IPS-20b (cell line): ENCODE measurements at regions not wholly inside any gene's neighbourhood (a gene's known extent, or its start where the extent isn't known, plus 50 kb on each side); places are given as distances from the start of the nearest gene placed in this dataset.
"Not testable (repeated sequence)": the region's sequence is repeated elsewhere in the genome, so short reads cannot be mapped to it uniquely, and the experiment has no call there.

ENCODE experiments used
- H3K27ac ChIP-seq: one replicate; pipeline ENCODE4 v1.5.1; 2013; ENCODE audit warnings: low read length
- H3K27me3 ChIP-seq: 2 replicates; pipeline ENCODE4 v1.6.1; 2013; ENCODE audit warnings: mild to moderate bottlenecking, low read length, inconsistent platforms; ENCODE audit not compliant: insufficient read depth
- H3K36me3 ChIP-seq: 2 replicates; pipeline ENCODE4 v1.6.1; 2013; ENCODE audit warnings: low read depth, mild to moderate bottlenecking, inconsistent platforms, low read length, moderate library complexity; ENCODE audit not compliant: insufficient read depth
- H3K4me1 ChIP-seq: 2 replicates; pipeline ENCODE4 v1.6.1; 2013; ENCODE audit warnings: mild to moderate bottlenecking, control low read depth, inconsistent platforms, low read length, moderate library complexity; ENCODE audit not compliant: insufficient read depth
- H3K4me3 ChIP-seq: 2 replicates; pipeline ENCODE4 v1.5.1; 2013; ENCODE audit warnings: mild to moderate bottlenecking, low read length, inconsistent platforms
- H3K9ac ChIP-seq: 2 replicates; pipeline ENCODE4 v1.6.1; 2013; ENCODE audit warnings: low read depth, mild to moderate bottlenecking, inconsistent platforms, low read length, moderate library complexity
- H3K9me3 ChIP-seq: 2 replicates; pipeline ENCODE4 v1.6.1; 2013; ENCODE audit warnings: mild to moderate bottlenecking, low read depth, low read length, inconsistent platforms; ENCODE audit not compliant: insufficient read depth

GRCh38 chr18:44359741-44360140 lies 320.9 kb upstream of the SETBP1 start:
- H3K9ac ChIP-seq, H3K9me3 ChIP-seq, H3K27me3 ChIP-seq, H3K4me3 ChIP-seq, H3K36me3 ChIP-seq, H3K27ac ChIP-seq, H3K4me1 ChIP-seq: not testable (repeated sequence)

- not testable (repeated sequence) for H3K27me3 ChIP-seq, H3K27ac ChIP-seq, H3K4me1 ChIP-seq, H3K9ac ChIP-seq, H3K4me3 ChIP-seq, H3K9me3 ChIP-seq, H3K36me3 ChIP-seq
Measured at GRCh38 chr18:44362213-44362612, 318.5 kb upstream of the SETBP1 start.

GRCh38 chr18:44370861-44371260 lies 309.8 kb upstream of the SETBP1 start:
- H3K27me3 ChIP-seq: no peaks in the 10 kb centered on the region
- H3K9ac ChIP-seq: no peak overlapping the region
- no peaks in the 10 kb centered on the region for H3K36me3 ChIP-seq
- H3K4me1 ChIP-seq: no peaks in the 10 kb centered on the region
- H3K4me3 ChIP-seq: no peak overlapping the region
- no peak overlapping the region for H3K27ac ChIP-seq
- H3K9me3 ChIP-seq: peaks cover 8% of the 10 kb centered on the region; the same call in 1 of the 2 replicates

- Histone ChIP-seq H3K4me3 (no peak overlapping the region), H3K27me3 (no peaks in the 10 kb centered on the region), H3K9me3 (peaks cover 8% of the 10 kb centered on the region; the same call in 1 of the 2 replicates)
Measured at GRCh38 chr18:44374966-44375365, 305.7 kb upstream of the SETBP1 start.

GRCh38 chr18:44386401-44386800 lies 294.3 kb upstream of the SETBP1 start:
- H3K9me3 ChIP-seq: no peaks in the 10 kb centered on the region
- H3K27me3 ChIP-seq: no peaks in the 10 kb centered on the region
- no peak overlapping the region for H3K4me3 ChIP-seq
- H3K4me1 ChIP-seq: no peaks in the 10 kb centered on the region
- H3K9ac ChIP-seq: no peak overlapping the region
- H3K27ac ChIP-seq: no peak overlapping the region
- H3K36me3 ChIP-seq: no peaks in the 10 kb centered on the region

More at GRCh38 chr18:44374966-44375365, 305.7 kb upstream of the SETBP1 start:
- Histone ChIP-seq H3K36me3 (no peaks in the 10 kb centered on the region), H3K9ac (no peak overlapping the region), H3K4me1 (no peaks in the 10 kb centered on the region), H3K27ac (no peak overlapping the region)

- Histone ChIP-seq H3K27ac (no peak overlapping the region), H3K4me3 (no peak overlapping the region), H3K27me3 (no peaks in the 10 kb centered on the region), H3K9me3 (no peaks in the 10 kb centered on the region), H3K36me3 (no peaks in the 10 kb centered on the region), H3K9ac (no peak overlapping the region), H3K4me1 (peaks cover 6% of the 10 kb centered on the region; the same call in 1 of the 2 replicates)
Measured at GRCh38 chr18:44388329-44388728, 292.4 kb upstream of the SETBP1 start.

- no peaks in the 10 kb centered on the region for H3K27me3 ChIP-seq
- H3K9me3 ChIP-seq: no peaks in the 10 kb centered on the region
- H3K36me3 ChIP-seq: no peaks in the 10 kb centered on the region
- no peak overlapping the region for H3K9ac ChIP-seq
- no peak overlapping the region for H3K27ac ChIP-seq
- peaks cover 9% of the 10 kb centered on the region; the same call in 1 of the 2 replicates for H3K4me1 ChIP-seq
- no peak overlapping the region for H3K4me3 ChIP-seq
Measured at GRCh38 chr18:44392933-44393332, 287.8 kb upstream of the SETBP1 start.

- H3K9ac ChIP-seq: no peak overlapping the region
- H3K4me1 ChIP-seq: peaks cover 9% of the 10 kb centered on the region; the same call in 1 of the 2 replicates
- no peak overlapping the region for H3K4me3 ChIP-seq
- H3K27me3 ChIP-seq: no peaks in the 10 kb centered on the region
- H3K27ac ChIP-seq: no peak overlapping the region
- H3K9me3 ChIP-seq: no peaks in the 10 kb centered on the region
- no peaks in the 10 kb centered on the region for H3K36me3 ChIP-seq
Measured at GRCh38 chr18:44393406-44393805, 287.3 kb upstream of the SETBP1 start.

GRCh38 chr18:44396550-44396949 lies 284.1 kb upstream of the SETBP1 start:
- Histone ChIP-seq H3K36me3 (no peaks in the 10 kb centered on the region), H3K27me3 (no peaks in the 10 kb centered on the region), H3K9ac (no peak overlapping the region), H3K4me1 (peaks cover 9% of the 10 kb centered on the region; the same call in 1 of the 2 replicates), H3K27ac (no peak overlapping the region), H3K9me3 (no peaks in the 10 kb centered on the region), H3K4me3 (no peak overlapping the region)

GRCh38 chr18:44409071-44409470 lies 271.6 kb upstream of the SETBP1 start:
- Histone ChIP-seq H3K27ac (no peak overlapping the region), H3K4me3 (no peak overlapping the region), H3K4me1 (no peaks in the 10 kb centered on the region), H3K27me3 (no peaks in the 10 kb centered on the region), H3K36me3 (no peaks in the 10 kb centered on the region), H3K9me3 (peaks cover 8% of the 10 kb centered on the region; the same call in 1 of the 2 replicates), H3K9ac (no peak overlapping the region)

GRCh38 chr18:44409515-44409914 lies 271.2 kb upstream of the SETBP1 start:
- no peak overlapping the region for H3K9ac ChIP-seq
- H3K4me3 ChIP-seq: no peak overlapping the region
- H3K36me3 ChIP-seq: no peaks in the 10 kb centered on the region
- H3K4me1 ChIP-seq: no peaks in the 10 kb centered on the region
- no peak overlapping the region for H3K27ac ChIP-seq
- peaks cover 8% of the 10 kb centered on the region; the same call in 1 of the 2 replicates for H3K9me3 ChIP-seq
- H3K27me3 ChIP-seq: no peaks in the 10 kb centered on the region

- no peak overlapping the region for H3K27ac ChIP-seq
- no peak overlapping the region for H3K4me3 ChIP-seq
- no peaks in the 10 kb centered on the region for H3K27me3 ChIP-seq
- H3K4me1 ChIP-seq: no peaks in the 10 kb centered on the region
- peaks cover 8% of the 10 kb centered on the region; the same call in 1 of the 2 replicates for H3K9me3 ChIP-seq
- H3K36me3 ChIP-seq: no peaks in the 10 kb centered on the region
- H3K9ac ChIP-seq: no peak overlapping the region
Measured at GRCh38 chr18:44410740-44411139, 269.9 kb upstream of the SETBP1 start.
